IMR-90 (cell line): ENCODE measurements at regions not wholly inside any gene's neighbourhood (a gene's known extent, or its start where the extent isn't known, plus 50 kb on each side); places are given as distances from the start of the nearest gene placed in this dataset.

Experiments
- ATAC-seq: fragments of 200-7000 bp; cut with Tn5 transposase; 2 replicates; pipeline ENCODE4 v1.9.1; 2020; ENCODE audit warnings: low read depth, mild to moderate bottlenecking, moderate library complexity
- BruUV-seq: library from RNA; stranded (reverse); fragments of 400-500 nt; replicated peaks from 2 replicates; lab custom pipeline; 2021; lab: Mats Ljungman, UMichigan
- CTCF ChIA-PET: fragments of 300-600 bp; formaldehyde crosslinking; extraction: SDS; loops from one replicate; lab custom pipeline; 2021; ENCODE audit warnings: antibody characterized with exemption; lab: Yijun Ruan, JAX
- POLR2A ChIA-PET: fragments of 300-600 bp; sonication (Branson Sonifier 250); formaldehyde crosslinking; loops from one replicate; lab custom pipeline; 2022; ENCODE audit warnings: antibody characterized with exemption; ENCODE audit not compliant: unreplicated experiment; lab: Charles Lee
- DNase-seq: peaks from one replicate; pipeline ENCODE4 v3.0.0; 2013
- H2AFZ ChIP-seq: replicated peaks from 2 replicates; pipeline ENCODE3; 2013; ENCODE audit warnings: low read length, mild to moderate bottlenecking; ENCODE audit not compliant: poor library complexity
- H2AK5ac ChIP-seq: 2 replicates; pipeline ENCODE4 v1.6.1; 2013; ENCODE audit warnings: low read depth, low read length, inconsistent platforms
- H2AK9ac ChIP-seq: replicated peaks from 2 replicates; pipeline ENCODE3; 2013; ENCODE audit warnings: mild to moderate bottlenecking, low read depth, low read length, moderate library complexity; ENCODE audit not compliant: poor library complexity
- H2BK120ac ChIP-seq: 2 replicates; pipeline ENCODE4 v1.6.1; 2013; ENCODE audit warnings: low read depth, low read length, inconsistent platforms
- H2BK15ac ChIP-seq: 3 replicates; pipeline ENCODE4 v1.6.1; 2013; ENCODE audit warnings: low read depth, low read length, inconsistent platforms
- H2BK20ac ChIP-seq: 2 replicates; pipeline ENCODE4 v1.6.1; 2013; ENCODE audit warnings: low read depth, mild to moderate bottlenecking, inconsistent platforms, low read length, moderate library complexity
- H2BK5ac ChIP-seq: 2 replicates; pipeline ENCODE4 v1.6.1; 2013; ENCODE audit warnings: mild to moderate bottlenecking, low read depth, low read length, inconsistent platforms; ENCODE audit not compliant: poor library complexity, severe bottlenecking
- H3K14ac ChIP-seq: replicated peaks from 2 replicates; pipeline ENCODE4 v1.6.1; 2013; ENCODE audit warnings: low read depth, low read length, inconsistent platforms
- H3K18ac ChIP-seq: 2 replicates; pipeline ENCODE4 v1.6.1; 2013; ENCODE audit warnings: low read depth, low read length, control low read depth
- H3K23ac ChIP-seq: 2 replicates; pipeline ENCODE4 v1.6.1; 2013; ENCODE audit warnings: low read depth, low read length, inconsistent platforms
- H3K27ac ChIP-seq: 2 replicates; pipeline ENCODE4 v1.5.1; 2013; ENCODE audit warnings: mild to moderate bottlenecking, control low read depth, low read length; ENCODE audit not compliant: insufficient read depth
- H3K27me3 ChIP-seq: 2 replicates; pipeline ENCODE4 v1.6.1; 2013; ENCODE audit warnings: low read length; ENCODE audit not compliant: control insufficient read depth, insufficient read depth
- H3K36me3 ChIP-seq: 2 replicates; pipeline ENCODE4 v1.6.1; 2013; ENCODE audit warnings: low read length, mixed read lengths; ENCODE audit not compliant: control insufficient read depth, insufficient read depth
- H3K4ac ChIP-seq: 2 replicates; pipeline ENCODE4 v1.6.1; 2013; ENCODE audit warnings: low read depth, low read length, inconsistent platforms
- H3K4me1 ChIP-seq: 2 replicates; pipeline ENCODE4 v1.6.1; 2013; ENCODE audit warnings: low read length, mixed read lengths; ENCODE audit not compliant: control insufficient read depth, insufficient read depth
- H3K4me2 ChIP-seq: 2 replicates; pipeline ENCODE4 v1.6.1; 2013; ENCODE audit warnings: low read depth, mild to moderate bottlenecking, control low read depth, low read length, moderate library complexity
- H3K4me3 ChIP-seq: 2 replicates; pipeline ENCODE4 v1.5.1; 2013; ENCODE audit warnings: low read depth, mild to moderate bottlenecking, control low read depth, low read length, moderate library complexity; ENCODE audit not compliant: insufficient read depth
- H3K56ac ChIP-seq: 2 replicates; pipeline ENCODE4 v1.6.1; 2013; ENCODE audit warnings: low read length, inconsistent platforms; ENCODE audit not compliant: insufficient read depth; ENCODE audit errors: extremely low read depth
- H3K79me1 ChIP-seq, 2 experiments: 2 replicates each; pipeline ENCODE4 v1.6.1; 2013; ENCODE audit warnings: low read length in 2 of 2, inconsistent platforms in 1 of 2, low read depth in 1 of 2
- H3K9ac ChIP-seq: 2 replicates; pipeline ENCODE4 v1.6.1; 2013; ENCODE audit warnings: low read depth, low read length, control low read depth
- H3K9me1 ChIP-seq: 2 replicates; pipeline ENCODE4 v1.6.1; 2013; ENCODE audit warnings: low read length, inconsistent platforms; ENCODE audit not compliant: insufficient read depth
- H3K9me3 ChIP-seq: 2 replicates; pipeline ENCODE4 v1.6.1; 2013; ENCODE audit warnings: low read length; ENCODE audit not compliant: control insufficient read depth, insufficient read depth
- H4K20me1 ChIP-seq: 2 replicates; pipeline ENCODE4 v1.6.1; 2013; ENCODE audit warnings: low read length, inconsistent platforms; ENCODE audit not compliant: insufficient read depth
- H4K5ac ChIP-seq: 2 replicates; pipeline ENCODE4 v1.6.1; 2013; ENCODE audit warnings: mild to moderate bottlenecking, low read depth, low read length, control low read depth
- H4K8ac ChIP-seq, 2 experiments: 2 replicates each; pipeline ENCODE4 v1.6.1; 2013; ENCODE audit warnings: low read depth in 2 of 2, low read length in 2 of 2, control low read depth in 1 of 2, inconsistent platforms in 1 of 2
- H4K91ac ChIP-seq: 2 replicates; pipeline ENCODE4 v1.6.1; 2013; ENCODE audit warnings: low read depth, low read length, inconsistent platforms; ENCODE audit not compliant: insufficient read depth
- BHLHE40 ChIP-seq: fragments of 150-350 bp; IDR thresholded peaks from 2 replicates; pipeline ENCODE4 v1.6.1; 2016; ENCODE audit warnings: mild to moderate bottlenecking, low read depth, low read length
- CEBPB ChIP-seq: IDR thresholded peaks from 2 replicates; pipeline ENCODE4 v1.6.1; 2012; ENCODE audit warnings: low read depth, low read length, improper control_type of control experiment
- CHD1 ChIP-seq: IDR thresholded peaks from 2 replicates; pipeline ENCODE4 v1.6.1; 2012; ENCODE audit warnings: low read depth, low read length, improper control_type of control experiment
- RAD21 ChIP-seq: IDR thresholded peaks from 2 replicates; pipeline ENCODE4 v1.6.1; 2012; ENCODE audit warnings: low read length, improper control_type of control experiment
- RCOR1 ChIP-seq: IDR thresholded peaks from 2 replicates; pipeline ENCODE4 v1.6.1; 2012; ENCODE audit warnings: mild to moderate bottlenecking, low read length, improper control_type of control experiment; ENCODE audit not compliant: insufficient replicate concordance
- RFX5 ChIP-seq: IDR thresholded peaks from 2 replicates; pipeline ENCODE4 v1.8.0; 2012; ENCODE audit warnings: low read depth, mild to moderate bottlenecking, low read length, moderate library complexity
- SMC3 ChIP-seq: fragments of 150-350 bp; IDR thresholded peaks from 2 replicates; pipeline ENCODE4 v1.6.1; 2016; ENCODE audit warnings: low read depth, mild to moderate bottlenecking, antibody characterized with exemption, low read length, moderate library complexity
- WGBS, 2 experiments: methylation state at CpG; one replicate each; pipeline versions ENCODE4 v1.1.5 to v1.1.7; 2013; ENCODE audit warnings: missing lambda C conversion rate in 2 of 2; ENCODE audit not compliant: insufficient read length in 1 of 2; ENCODE audit errors: extremely low coverage in 2 of 2; 5-methylcytosine and 5-hydroxymethylcytosine counted together
- dilution Hi-C: fragments of 300-500 bp; cut with HindIII; formaldehyde crosslinking; loops from one replicate; pipeline ENCODE4 v1.14.3; 2018; ENCODE audit warnings: low sequenced_read_pairs; ENCODE audit not compliant: unreplicated experiment
- in situ Hi-C: fragments of 300-500 bp; cut with MboI; formaldehyde crosslinking; loops from 3 replicates; pipeline ENCODE4 v1.14.3; 2019; ENCODE audit warnings: low sequenced_read_pairs, inconsistent platforms, mixed read lengths
- intact Hi-C: fragments of 100-400 bp; cut with micrococcal nuclease; formaldehyde crosslinking; loops from 2 replicates; pipeline ENCODE4 v1.10.0; 2022

- H4K20me1 ChIP-seq = no peaks in the 10 kb centered on the region
- ATAC-seq = no peak
- no peaks in the 10 kb centered on the region for H3K9me3 ChIP-seq
- dilution Hi-C loops = no loop called here
- H2AK9ac ChIP-seq = no peak overlapping the region
- no peak for DNase-seq
- no peak overlapping the region for H4K91ac ChIP-seq
- no peaks in the 10 kb centered on the region for H3K36me3 ChIP-seq
- intact Hi-C loops = no loop called here
- H3K4ac ChIP-seq = no peak overlapping the region
- H3K14ac ChIP-seq = no peak overlapping the region
- no peak overlapping the region for H3K23ac ChIP-seq
- H3K79me1 ChIP-seq = no peaks in the 10 kb centered on the region
- TF ChIP-seq BHLHE40 = no peak
- no peak for TF ChIP-seq RAD21
- TF ChIP-seq SMC3 = no peak
- no peak for TF ChIP-seq CEBPB
- no peak for TF ChIP-seq RCOR1
- no peak for TF ChIP-seq CHD1
- no peak for TF ChIP-seq RFX5
- H2BK5ac ChIP-seq = no peak overlapping the region
- H3K27me3 ChIP-seq = no peaks in the 10 kb centered on the region
- ChIA-PET CTCF (no interaction called here), POLR2A (no interaction called here)
- H3K4me2 ChIP-seq = no peak overlapping the region
- H2BK20ac ChIP-seq = no peak overlapping the region
- H2BK15ac ChIP-seq = no peak overlapping the region
- no peak overlapping the region for H2BK120ac ChIP-seq
- BruUV-seq = no TSS peak
- in situ Hi-C loops = no loop called here
- H4K8ac ChIP-seq = no peak overlapping the region
- no peaks in the 10 kb centered on the region for H3K4me1 ChIP-seq
- H3K4me3 ChIP-seq = no peak overlapping the region
- no peak overlapping the region for H3K27ac ChIP-seq
- no peak overlapping the region for H2AK5ac ChIP-seq
- no peak overlapping the region for H3K9ac ChIP-seq
- H3K56ac ChIP-seq = no peak overlapping the region
- no peak overlapping the region for H4K5ac ChIP-seq
- no peaks in the 10 kb centered on the region for H3K9me1 ChIP-seq
- 86% methylated on average over 10 of the region's 18 CpGs; no CpG with 5 or more reads in 1 of the 2 experiments for WGBS, 2 experiments
- no peak overlapping the region for H2AFZ ChIP-seq
- H3K18ac ChIP-seq = no peak overlapping the region
Observed at GRCh38 chr14:76564471-76565422, 188.8 kb downstream of the ESRRB start.
